Adrenal gland (tissue), 5 donors: ENCODE measurements at regions not wholly inside any gene's neighbourhood (a gene's known extent, or its start where the extent isn't known, plus 50 kb on each side); places are given as distances from the start of the nearest gene placed in this dataset.
"Not testable (repeated sequence)": the region's sequence is repeated elsewhere in the genome, so short reads cannot be mapped to it uniquely, and the experiment has no call there.

ENCODE experiments used
- POLR2A ChIP-seq, 2 donors: fragments of 450-650 bp; IDR thresholded peaks; one replicate each; pipeline ENCODE4 v1.6.1; 2017; ENCODE audit warnings: antibody characterized with exemption in 2 of 2, mild to moderate bottlenecking in 2 of 2, moderate library complexity in 1 of 2
- TF ChIP-seq, protein P1 (sequence below), 6 experiments: fragments of 450-650 bp in 4 of 6; fragments of 200-600 bp in 2 of 6; sonication (generic) in 1 of 6; IDR thresholded peaks; 1 replicate in 5 of 6; 2 replicates in 1 of 6; pipeline versions ENCODE4 v1.5.1 to v1.8.0; 2016 to 2021; ENCODE audit warnings: antibody characterized with exemption in 6 of 6, mild to moderate bottlenecking in 2 of 6, moderate library complexity in 1 of 6
- donor health status: DM: no; HTN: no; CAD: no.

DNA sequence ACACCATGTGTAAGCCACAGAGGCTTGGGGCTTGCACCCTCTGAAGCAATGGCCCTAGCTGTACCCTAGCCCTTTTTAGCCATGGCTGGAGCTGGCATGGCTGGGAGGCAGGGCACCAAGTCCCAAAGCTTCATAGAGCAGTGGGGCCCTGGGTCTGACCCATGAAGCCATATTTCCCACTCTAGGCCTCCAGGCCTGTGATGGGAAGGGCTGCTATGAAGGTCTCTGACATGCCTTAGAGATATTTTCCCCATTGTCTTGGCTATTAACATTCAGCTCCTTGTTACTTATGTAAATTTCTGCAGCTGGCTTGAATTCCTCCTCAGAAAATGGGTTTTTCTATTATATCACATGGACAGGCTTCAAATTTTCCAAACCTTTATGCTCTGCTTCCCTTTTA is 68.8 kb upstream of the PPP1R12A start:
- TF ChIP-seq, protein P1, sequence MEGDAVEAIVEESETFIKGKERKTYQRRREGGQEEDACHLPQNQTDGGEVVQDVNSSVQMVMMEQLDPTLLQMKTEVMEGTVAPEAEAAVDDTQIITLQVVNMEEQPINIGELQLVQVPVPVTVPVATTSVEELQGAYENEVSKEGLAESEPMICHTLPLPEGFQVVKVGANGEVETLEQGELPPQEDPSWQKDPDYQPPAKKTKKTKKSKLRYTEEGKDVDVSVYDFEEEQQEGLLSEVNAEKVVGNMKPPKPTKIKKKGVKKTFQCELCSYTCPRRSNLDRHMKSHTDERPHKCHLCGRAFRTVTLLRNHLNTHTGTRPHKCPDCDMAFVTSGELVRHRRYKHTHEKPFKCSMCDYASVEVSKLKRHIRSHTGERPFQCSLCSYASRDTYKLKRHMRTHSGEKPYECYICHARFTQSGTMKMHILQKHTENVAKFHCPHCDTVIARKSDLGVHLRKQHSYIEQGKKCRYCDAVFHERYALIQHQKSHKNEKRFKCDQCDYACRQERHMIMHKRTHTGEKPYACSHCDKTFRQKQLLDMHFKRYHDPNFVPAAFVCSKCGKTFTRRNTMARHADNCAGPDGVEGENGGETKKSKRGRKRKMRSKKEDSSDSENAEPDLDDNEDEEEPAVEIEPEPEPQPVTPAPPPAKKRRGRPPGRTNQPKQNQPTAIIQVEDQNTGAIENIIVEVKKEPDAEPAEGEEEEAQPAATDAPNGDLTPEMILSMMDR (IDR thresholded peaks at IDR 0.05), result not testable (repeated sequence)
- not testable (repeated sequence) for TF ChIP-seq POLR2A (IDR thresholded peaks at IDR 0.05)
